ENCODE measurements at regions not wholly inside any gene's neighbourhood (a gene's known extent, or its start where the extent isn't known, plus 50 kb on each side); places are given as distances from the start of the nearest gene placed in this dataset.

- no peak overlapping the region for H3K27ac ChIP-seq (ENCODE audit: insufficient read depth, low read length)
- H2AFZ ChIP-seq (ENCODE audit: low read length): no peak overlapping the region
- no peaks in the 10 kb centered on the region for H3K27me3 ChIP-seq (ENCODE audit: control insufficient read depth, insufficient read depth, low read length)
- H3K9me3 ChIP-seq (ENCODE audit: control insufficient read depth, insufficient read depth, low read depth, low read length): no peaks in the 10 kb centered on the region
- H3K9ac ChIP-seq (ENCODE audit: insufficient read depth, low read length): no peak overlapping the region
- no peaks in the 10 kb centered on the region for H3K4me1 ChIP-seq (ENCODE audit: control insufficient read depth, extremely low read depth, insufficient read depth, low read length)
- H3K4me2 ChIP-seq (ENCODE audit: extremely low read depth, insufficient read depth, low read length): no peak overlapping the region
- no peaks in the 10 kb centered on the region for H3K79me2 ChIP-seq (ENCODE audit: control insufficient read depth, insufficient read depth, low read length)
- H4K20me1 ChIP-seq (ENCODE audit: control insufficient read depth, extremely low read depth, insufficient read depth, low read length): no peaks in the 10 kb centered on the region
- H3K36me3 ChIP-seq (ENCODE audit: control insufficient read depth, insufficient read depth, low read length): no peaks in the 10 kb centered on the region
- no peak for TF ChIP-seq CTCF (conservative IDR thresholded peaks at IDR 0.05 in 1 of 2, IDR thresholded peaks at IDR 0.05 in 1 of 2; ENCODE audit: low read depth in 1 of 2, low read length in 2 of 2)
- TF ChIP-seq EZH2 (IDR thresholded peaks at IDR 0.05; ENCODE audit: low read length, missing control alignments): no peak
- no peak for DNase-seq (ENCODE audit: low read depth in 2 of 2)
- no peak overlapping the region for H3K4me3 ChIP-seq (replicated peaks in 1 of 4; ENCODE audit: control extremely low read depth in 1 of 4, insufficient read depth in 1 of 4, low read depth in 3 of 4, low read length in 4 of 4)
These were observed 57.0 kb upstream of the ZNF644 start for GRCh38 chr1:91078859-91079258.

GRCh38 chr1:91076834-91077233 lies 55.0 kb upstream of the ZNF644 start:
- no peak overlapping the region for H3K4me3 ChIP-seq (replicated peaks in 1 of 4; ENCODE audit: control extremely low read depth in 1 of 4, insufficient read depth in 1 of 4, low read depth in 3 of 4, low read length in 4 of 4)
- no peak overlapping the region for H3K27ac ChIP-seq (ENCODE audit: insufficient read depth, low read length)
- no peaks in the 10 kb centered on the region for H3K9me3 ChIP-seq (ENCODE audit: control insufficient read depth, insufficient read depth, low read depth, low read length)
- H3K9ac ChIP-seq (ENCODE audit: insufficient read depth, low read length): no peak overlapping the region
- no peaks in the 10 kb centered on the region for H3K27me3 ChIP-seq (ENCODE audit: control insufficient read depth, insufficient read depth, low read length)
- H3K79me2 ChIP-seq (ENCODE audit: control insufficient read depth, insufficient read depth, low read length): no peaks in the 10 kb centered on the region
- H3K4me1 ChIP-seq (ENCODE audit: control insufficient read depth, extremely low read depth, insufficient read depth, low read length): no peaks in the 10 kb centered on the region
- no peaks in the 10 kb centered on the region for H3K36me3 ChIP-seq (ENCODE audit: control insufficient read depth, insufficient read depth, low read length)
- no peak overlapping the region for H3K4me2 ChIP-seq (ENCODE audit: extremely low read depth, insufficient read depth, low read length)
- no peak overlapping the region for H2AFZ ChIP-seq (ENCODE audit: low read length)
- TF ChIP-seq EZH2 (IDR thresholded peaks at IDR 0.05; ENCODE audit: low read length, missing control alignments) (no peak), CTCF (conservative IDR thresholded peaks at IDR 0.05 in 1 of 2, IDR thresholded peaks at IDR 0.05 in 1 of 2; ENCODE audit: low read depth in 1 of 2, low read length in 2 of 2) (no peak)
- no peak for DNase-seq (ENCODE audit: low read depth in 2 of 2)
- no peaks in the 10 kb centered on the region for H4K20me1 ChIP-seq (ENCODE audit: control insufficient read depth, extremely low read depth, insufficient read depth, low read length)

GRCh38 chr1:91075233-91076135 lies 53.6 kb upstream of the ZNF644 start:
- H3K4me2 ChIP-seq (ENCODE audit: extremely low read depth, insufficient read depth, low read length): no peak overlapping the region
- no peaks in the 10 kb centered on the region for H3K4me1 ChIP-seq (ENCODE audit: control insufficient read depth, extremely low read depth, insufficient read depth, low read length)
- no peak overlapping the region for H3K4me3 ChIP-seq (replicated peaks in 1 of 4; ENCODE audit: control extremely low read depth in 1 of 4, insufficient read depth in 1 of 4, low read depth in 3 of 4, low read length in 4 of 4)
- TF ChIP-seq EZH2 (IDR thresholded peaks at IDR 0.05; ENCODE audit: low read length, missing control alignments): no peak
- no peak for TF ChIP-seq CTCF (conservative IDR thresholded peaks at IDR 0.05 in 1 of 2, IDR thresholded peaks at IDR 0.05 in 1 of 2; ENCODE audit: low read depth in 1 of 2, low read length in 2 of 2)
- no peak overlapping the region for H2AFZ ChIP-seq (ENCODE audit: low read length)
- no peaks in the 10 kb centered on the region for H3K9me3 ChIP-seq (ENCODE audit: control insufficient read depth, insufficient read depth, low read depth, low read length)
- H4K20me1 ChIP-seq (ENCODE audit: control insufficient read depth, extremely low read depth, insufficient read depth, low read length): no peaks in the 10 kb centered on the region
- H3K27ac ChIP-seq (ENCODE audit: insufficient read depth, low read length): no peak overlapping the region
- H3K9ac ChIP-seq (ENCODE audit: insufficient read depth, low read length): no peak overlapping the region
- no peaks in the 10 kb centered on the region for H3K79me2 ChIP-seq (ENCODE audit: control insufficient read depth, insufficient read depth, low read length)
- no peak for DNase-seq (ENCODE audit: low read depth in 2 of 2)
- H3K27me3 ChIP-seq (ENCODE audit: control insufficient read depth, insufficient read depth, low read length): no peaks in the 10 kb centered on the region
- H3K36me3 ChIP-seq (ENCODE audit: control insufficient read depth, insufficient read depth, low read length): no peaks in the 10 kb centered on the region

Measured in fibroblast of lung (primary cell).